Esophagus (tissue), 2 donors: ENCODE measurements at regions not wholly inside any gene's neighbourhood (a gene's known extent, or its start where the extent isn't known, plus 50 kb on each side); places are given as distances from the start of the nearest gene placed in this dataset.

Experiments
- H3K27ac ChIP-seq, 2 donors: one replicate each; pipeline ENCODE4 v1.5.1; 2013; ENCODE audit warnings: low read depth in 2 of 2, mild to moderate bottlenecking in 2 of 2, inconsistent platforms in 1 of 2, low read length in 1 of 2, moderate library complexity in 1 of 2
- H3K27me3 ChIP-seq, 2 donors: one replicate each; pipeline ENCODE4 v1.6.1; 2013; ENCODE audit warnings: low read length in 2 of 2, control low read depth in 1 of 2, mild to moderate bottlenecking in 1 of 2; ENCODE audit not compliant: insufficient read depth in 2 of 2, control insufficient read depth in 1 of 2
- H3K36me3 ChIP-seq, 2 donors: one replicate each; pipeline ENCODE4 v1.6.1; 2013; ENCODE audit warnings: low read length in 1 of 2; ENCODE audit not compliant: control insufficient read depth in 2 of 2, insufficient read depth in 2 of 2
- H3K4me1 ChIP-seq, 2 donors: one replicate each; pipeline ENCODE4 v1.6.1; 2013; ENCODE audit warnings: low read length in 1 of 2; ENCODE audit not compliant: control insufficient read depth in 2 of 2, insufficient read depth in 2 of 2
- H3K4me3 ChIP-seq, 2 donors: one replicate each; pipeline ENCODE4 v1.5.1; 2013; ENCODE audit warnings: low read length in 2 of 2, mild to moderate bottlenecking in 2 of 2, low read depth in 1 of 2, moderate library complexity in 1 of 2
- H3K9me3 ChIP-seq, 2 donors: one replicate each; pipeline ENCODE4 v1.6.1; 2013; ENCODE audit warnings: mild to moderate bottlenecking in 2 of 2, low read depth in 1 of 2, low read length in 1 of 2, moderate library complexity in 1 of 2; ENCODE audit not compliant: control insufficient read depth in 2 of 2, insufficient read depth in 1 of 2
- WGBS, 2 donors: extraction: QIAGEN DNeasy Blood & Tissue Kit; methylation state at CpG; one replicate each; pipeline ENCODE4 v1.1.7; 2013; 5-methylcytosine and 5-hydroxymethylcytosine counted together
- donor health status: healthy with polysubstance abuse.
- donor health status: Bipolar disorder and iron deficiency.

- H3K36me3 ChIP-seq, result no peaks in the 10 kb centered on the region
- H3K4me3 ChIP-seq, result no peak overlapping the region
- WGBS, 2 donors, result 89 to 90% methylated on average over 15 of the region's 15 CpGs
- H3K9me3 ChIP-seq, result no peaks in the 10 kb centered on the region
- H3K27ac ChIP-seq, result no peak overlapping the region
- H3K27me3 ChIP-seq, result no peaks in the 10 kb centered on the region
- H3K4me1 ChIP-seq, result peaks cover 0 to 3% of the 10 kb centered on the region in 2 donors
These were observed 263.6 kb downstream of the SKIDA1 start for GRCh38 chr10:21261842-21262294.

DNA sequence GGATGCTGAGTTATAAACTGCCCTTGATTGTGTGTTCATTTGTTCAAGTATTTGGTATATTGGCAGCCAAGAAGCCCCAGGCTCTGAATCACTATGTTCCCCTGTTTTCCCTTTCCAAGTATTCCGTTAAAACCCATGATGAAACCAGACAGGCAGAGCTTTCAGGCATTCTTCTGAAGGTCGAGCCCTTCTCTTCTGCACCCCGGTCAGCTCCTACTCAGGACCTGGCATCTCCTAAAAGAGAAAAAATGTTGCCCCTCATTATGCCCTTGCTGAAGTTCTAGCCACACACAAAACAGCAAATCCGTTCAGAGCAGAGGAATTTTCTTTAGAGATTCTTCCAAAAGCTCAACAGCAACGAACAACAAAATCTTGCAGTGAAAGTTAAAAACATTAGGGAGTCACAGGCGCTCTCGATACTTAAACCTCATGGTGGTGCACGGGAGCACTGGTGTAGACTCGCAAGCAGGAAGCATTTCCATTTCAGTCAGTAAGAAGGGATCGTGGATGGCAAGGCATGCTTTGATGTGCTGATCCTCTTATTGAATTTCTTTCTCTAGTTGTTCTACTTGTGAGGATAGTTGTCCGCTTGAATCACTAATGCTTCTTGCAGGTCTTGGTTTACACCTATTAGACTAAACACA, 264.9 kb downstream of the SKIDA1 start:
- no peak overlapping the region for H3K4me3 ChIP-seq
- 59 to 67% methylated on average over 11 of the region's 11 CpGs for whole genome bisulfite sequencing, 2 donors
- H3K27me3 ChIP-seq, result no peaks in the 10 kb centered on the region
- peaks cover 0 to 3% of the 10 kb centered on the region in 2 donors for H3K4me1 ChIP-seq
- H3K9me3 ChIP-seq, result no peaks in the 10 kb centered on the region
- no peaks in the 10 kb centered on the region for H3K36me3 ChIP-seq
- no peak overlapping the region for H3K27ac ChIP-seq

DNA sequence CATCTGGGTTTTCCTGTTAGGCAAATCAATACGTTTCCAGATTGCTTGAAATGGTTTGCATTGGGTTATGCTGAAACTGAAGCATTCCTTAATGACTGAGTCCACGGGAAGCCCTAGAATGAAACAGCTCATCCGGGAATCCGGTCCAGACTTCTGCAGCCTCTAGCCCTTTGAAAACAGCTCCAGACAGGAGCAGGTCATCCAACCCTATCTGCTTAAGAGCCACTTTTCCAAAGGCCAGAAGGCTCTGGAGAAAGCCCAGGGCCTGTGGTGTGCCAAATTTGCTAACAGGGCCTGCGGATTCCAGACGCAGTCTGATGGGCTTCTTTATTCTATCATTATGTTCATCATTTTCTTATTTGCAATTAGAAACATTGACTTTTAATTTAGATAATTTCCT, 265.4 kb downstream of the SKIDA1 start:
- WGBS, 2 donors, result 75 to 85% methylated on average over 6 of the region's 6 CpGs
- Histone ChIP-seq H3K4me1 (peaks cover 0 to 3% of the 10 kb centered on the region in 2 donors), H3K27ac (no peak overlapping the region), H3K9me3 (no peaks in the 10 kb centered on the region), H3K36me3 (no peaks in the 10 kb centered on the region), H3K4me3 (no peak overlapping the region), H3K27me3 (no peaks in the 10 kb centered on the region)

DNA sequence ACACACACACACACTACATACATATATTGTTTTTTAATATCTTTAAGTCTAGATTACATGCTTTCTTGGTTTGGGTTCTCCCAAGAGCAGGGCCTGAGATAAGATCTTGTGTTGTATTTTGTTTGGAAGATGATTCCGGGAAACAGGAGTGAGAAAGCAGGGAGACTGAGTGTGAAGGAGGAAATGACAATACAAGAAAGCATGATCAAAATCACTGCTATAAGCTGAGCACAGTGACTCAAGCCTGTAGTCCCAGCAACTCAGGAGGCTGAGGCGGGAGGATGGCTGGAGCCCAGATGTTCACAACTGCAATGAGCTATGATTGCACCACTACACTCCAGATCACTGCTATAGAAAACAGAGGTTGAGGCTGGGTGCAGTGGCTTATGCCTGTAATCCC, 267.6 kb downstream of the SKIDA1 start:
- H3K9me3 ChIP-seq, result peaks cover 0 to 2% of the 10 kb centered on the region in 2 donors
- H3K4me3 ChIP-seq, result no peak overlapping the region
- no peaks in the 10 kb centered on the region for H3K27me3 ChIP-seq
- H3K36me3 ChIP-seq, result no peaks in the 10 kb centered on the region
- WGBS, 2 donors, result 68 to 83% methylated on average over 2 of the region's 2 CpGs
- H3K27ac ChIP-seq, result no peak overlapping the region
- H3K4me1 ChIP-seq, result no peaks in the 10 kb centered on the region

GRCh38 chr10:21257191-21257590, 268.3 kb downstream of the SKIDA1 start:
- H3K4me3 ChIP-seq, result no peak overlapping the region
- 87 to 89% methylated on average over 2 of the region's 2 CpGs for WGBS, 2 donors
- H3K9me3 ChIP-seq, result peaks cover 0 to 2% of the 10 kb centered on the region in 2 donors
- no peaks in the 10 kb centered on the region for H3K36me3 ChIP-seq
- no peaks in the 10 kb centered on the region for H3K4me1 ChIP-seq
- no peaks in the 10 kb centered on the region for H3K27me3 ChIP-seq
- H3K27ac ChIP-seq, result no peak overlapping the region

DNA sequence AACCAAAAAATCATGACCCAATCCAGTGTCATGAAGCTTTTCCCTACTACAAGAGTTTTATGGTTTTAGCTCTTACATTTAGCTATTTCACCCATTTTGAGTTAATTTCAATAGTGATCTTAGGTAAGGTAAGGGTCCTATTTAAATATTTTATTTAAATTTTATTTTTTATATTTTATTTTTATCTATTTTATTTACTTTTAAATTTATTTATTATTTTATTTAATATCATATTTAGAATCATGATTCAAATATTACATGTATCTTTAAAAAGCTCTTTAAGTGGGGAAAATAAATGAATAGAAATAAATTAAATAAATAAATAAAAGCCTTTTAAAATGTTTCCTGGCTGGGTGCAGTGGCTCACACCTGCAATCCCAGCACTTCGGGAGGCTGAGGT, 276.0 kb downstream of the SKIDA1 start:
- Histone ChIP-seq H3K36me3 (no peaks in the 10 kb centered on the region), H3K4me1 (no peaks in the 10 kb centered on the region), H3K27me3 (no peaks in the 10 kb centered on the region), H3K9me3 (no peaks in the 10 kb centered on the region), H3K27ac (no peak overlapping the region), H3K4me3 (no peak overlapping the region)
- 88 to 94% methylated on average over 1 of the region's 1 CpG for WGBS, 2 donors

- Histone ChIP-seq H3K27me3 (no peaks in the 10 kb centered on the region), H3K4me3 (no peak overlapping the region), H3K9me3 (no peaks in the 10 kb centered on the region), H3K4me1 (no peaks in the 10 kb centered on the region), H3K27ac (no peak overlapping the region), H3K36me3 (no peaks in the 10 kb centered on the region)
- WGBS, 2 donors, result 74 to 83% methylated on average over 1 of the region's 1 CpG
These were observed 277.9 kb downstream of the SKIDA1 start for GRCh38 chr10:21247592-21247991.

GRCh38 chr10:21246178-21246577, 279.3 kb downstream of the SKIDA1 start:
- Histone ChIP-seq H3K27me3 (no peaks in the 10 kb centered on the region), H3K36me3 (no peaks in the 10 kb centered on the region), H3K9me3 (no peaks in the 10 kb centered on the region), H3K4me1 (no peaks in the 10 kb centered on the region), H3K27ac (no peak overlapping the region), H3K4me3 (no peak overlapping the region)
- WGBS, 2 donors, result 90 to 91% methylated on average over 5 of the region's 5 CpGs

- no peaks in the 10 kb centered on the region for H3K9me3 ChIP-seq
- no peak overlapping the region for H3K4me3 ChIP-seq
- WGBS, 2 donors, result 91 to 92% methylated on average over 8 of the region's 8 CpGs
- H3K27ac ChIP-seq, result no peak overlapping the region
- no peaks in the 10 kb centered on the region for H3K36me3 ChIP-seq
- no peaks in the 10 kb centered on the region for H3K4me1 ChIP-seq
- H3K27me3 ChIP-seq, result no peaks in the 10 kb centered on the region
These were observed 281.7 kb downstream of the SKIDA1 start for GRCh38 chr10:21243748-21244257.

- Histone ChIP-seq H3K9me3 (no peaks in the 10 kb centered on the region), H3K27ac (no peak overlapping the region), H3K27me3 (no peaks in the 10 kb centered on the region), H3K36me3 (no peaks in the 10 kb centered on the region), H3K4me3 (no peak overlapping the region), H3K4me1 (no peaks in the 10 kb centered on the region)
- 76 to 82% methylated on average over 3 of the region's 3 CpGs for WGBS, 2 donors
These were observed 282.6 kb downstream of the SKIDA1 start for GRCh38 chr10:21242915-21243314.
